ENCODE measurements at regions not wholly inside any gene's neighbourhood (a gene's known extent, or its start where the extent isn't known, plus 50 kb on each side); places are given as distances from the start of the nearest gene placed in this dataset.

DNA sequence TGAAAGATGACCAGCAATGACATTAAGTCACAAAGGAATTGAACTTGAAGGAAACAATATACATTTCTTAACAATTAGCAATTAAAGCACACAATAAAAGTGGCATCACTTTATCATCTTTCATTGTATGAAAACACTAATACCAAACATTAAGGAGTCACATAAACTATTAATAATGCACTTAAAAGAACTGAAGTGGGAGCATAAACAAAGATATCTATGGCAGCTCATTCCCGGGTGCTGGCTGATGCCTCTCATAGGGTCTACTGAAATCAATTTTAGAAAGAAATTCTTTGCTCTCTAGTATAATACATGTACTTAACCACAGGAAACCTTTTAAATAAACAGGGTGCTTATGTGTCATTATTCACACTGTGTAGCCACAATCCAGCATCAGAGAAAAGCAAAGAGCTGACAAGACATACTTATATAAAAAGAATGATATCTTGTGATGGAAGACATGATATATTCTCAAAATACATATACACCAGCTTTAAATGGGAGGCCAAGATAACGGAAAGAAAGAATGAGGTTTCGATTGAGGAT is 1207.8 kb downstream of the EFNB2 start:
- no peaks in the 10 kb centered on the region for H3K9me3 ChIP-seq
- no peak overlapping the region for H3K27ac ChIP-seq
- WGBS (ENCODE audit: insufficient coverage, low coverage, low lambda C conversion rate, missing lambda C conversion rate): 38% methylated on average over 3 of the region's 3 CpGs
- intact Hi-C loops (cut with DNase I): no loop called here
- DNase-seq (no peak), ATAC-seq (no peak)
- no peak for TF ChIP-seq POLR2A (IDR thresholded peaks at IDR 0.05)
- TF ChIP-seq, protein P1, sequence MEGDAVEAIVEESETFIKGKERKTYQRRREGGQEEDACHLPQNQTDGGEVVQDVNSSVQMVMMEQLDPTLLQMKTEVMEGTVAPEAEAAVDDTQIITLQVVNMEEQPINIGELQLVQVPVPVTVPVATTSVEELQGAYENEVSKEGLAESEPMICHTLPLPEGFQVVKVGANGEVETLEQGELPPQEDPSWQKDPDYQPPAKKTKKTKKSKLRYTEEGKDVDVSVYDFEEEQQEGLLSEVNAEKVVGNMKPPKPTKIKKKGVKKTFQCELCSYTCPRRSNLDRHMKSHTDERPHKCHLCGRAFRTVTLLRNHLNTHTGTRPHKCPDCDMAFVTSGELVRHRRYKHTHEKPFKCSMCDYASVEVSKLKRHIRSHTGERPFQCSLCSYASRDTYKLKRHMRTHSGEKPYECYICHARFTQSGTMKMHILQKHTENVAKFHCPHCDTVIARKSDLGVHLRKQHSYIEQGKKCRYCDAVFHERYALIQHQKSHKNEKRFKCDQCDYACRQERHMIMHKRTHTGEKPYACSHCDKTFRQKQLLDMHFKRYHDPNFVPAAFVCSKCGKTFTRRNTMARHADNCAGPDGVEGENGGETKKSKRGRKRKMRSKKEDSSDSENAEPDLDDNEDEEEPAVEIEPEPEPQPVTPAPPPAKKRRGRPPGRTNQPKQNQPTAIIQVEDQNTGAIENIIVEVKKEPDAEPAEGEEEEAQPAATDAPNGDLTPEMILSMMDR (IDR thresholded peaks at IDR 0.05): no peak
- no peaks in the 10 kb centered on the region for H3K27me3 ChIP-seq
- no peaks in the 10 kb centered on the region for H3K4me1 ChIP-seq
- no peak overlapping the region for H3K4me3 ChIP-seq
- no peaks in the 10 kb centered on the region for H3K36me3 ChIP-seq

GRCh38 chr13:105319875-105320274 is 1215.6 kb downstream of the EFNB2 start:
- ATAC-seq (no peak), DNase-seq (no peak)
- no peaks in the 10 kb centered on the region for H3K27me3 ChIP-seq
- intact Hi-C loops (cut with DNase I): no loop called here
- no peak for TF ChIP-seq POLR2A (IDR thresholded peaks at IDR 0.05)
- TF ChIP-seq, protein P1 (IDR thresholded peaks at IDR 0.05): no peak
- H3K36me3 ChIP-seq: no peaks in the 10 kb centered on the region
- 53% methylated on average over 6 of the region's 6 CpGs for WGBS (ENCODE audit: insufficient coverage, low coverage, low lambda C conversion rate, missing lambda C conversion rate)
- no peaks in the 10 kb centered on the region for H3K9me3 ChIP-seq
- H3K4me3 ChIP-seq: no peak overlapping the region
- H3K4me1 ChIP-seq: no peaks in the 10 kb centered on the region
- no peak overlapping the region for H3K27ac ChIP-seq

- Histone ChIP-seq H3K36me3 (no peaks in the 10 kb centered on the region), H3K27ac (no peak overlapping the region), H3K4me3 (no peak overlapping the region), H3K9me3 (no peaks in the 10 kb centered on the region), H3K4me1 (no peaks in the 10 kb centered on the region), H3K27me3 (no peaks in the 10 kb centered on the region)
- TF ChIP-seq POLR2A (IDR thresholded peaks at IDR 0.05): no peak
- TF ChIP-seq, protein P1 (IDR thresholded peaks at IDR 0.05): no peak
- DNase-seq (no peak), ATAC-seq (no peak)
- 32% methylated on average over 4 of the region's 4 CpGs for WGBS (ENCODE audit: insufficient coverage, low coverage, low lambda C conversion rate, missing lambda C conversion rate)
- intact Hi-C loops (cut with DNase I): no loop called here
Observed at GRCh38 chr13:105316731-105317130, 1218.7 kb downstream of the EFNB2 start.

- no peak for ATAC-seq
- H3K4me1 ChIP-seq: no peaks in the 10 kb centered on the region
- no peak overlapping the region for H3K27ac ChIP-seq
- intact Hi-C loops (cut with DNase I): no loop called here
- WGBS (ENCODE audit: insufficient coverage, low coverage, low lambda C conversion rate, missing lambda C conversion rate): 28% methylated on average over 2 of the region's 2 CpGs
- no peak overlapping the region for H3K4me3 ChIP-seq
- TF ChIP-seq POLR2A (IDR thresholded peaks at IDR 0.05): no peak
- TF ChIP-seq, protein P1 (IDR thresholded peaks at IDR 0.05): no peak
- no peaks in the 10 kb centered on the region for H3K36me3 ChIP-seq
- no peaks in the 10 kb centered on the region for H3K9me3 ChIP-seq
- no peak for DNase-seq
- no peaks in the 10 kb centered on the region for H3K27me3 ChIP-seq
Observed at GRCh38 chr13:105312906-105313305, 1222.6 kb downstream of the EFNB2 start.

- TF ChIP-seq, protein P1 (IDR thresholded peaks at IDR 0.05): no peak
- TF ChIP-seq POLR2A (IDR thresholded peaks at IDR 0.05): no peak
Observed at GRCh38 chr13:105311094-105311493, 1224.4 kb downstream of the EFNB2 start.

More at GRCh38 chr13:105311094-105311493, 1224.4 kb downstream of the EFNB2 start:
- H3K4me3 ChIP-seq: no peak overlapping the region
- no peaks in the 10 kb centered on the region for H3K27me3 ChIP-seq
- no peak for ATAC-seq
- H3K4me1 ChIP-seq: no peaks in the 10 kb centered on the region
- DNase-seq: no peak
- intact Hi-C loops (cut with DNase I): no loop called here
- H3K36me3 ChIP-seq: no peaks in the 10 kb centered on the region
- WGBS (ENCODE audit: insufficient coverage, low coverage, low lambda C conversion rate, missing lambda C conversion rate): 53% methylated on average over 4 of the region's 4 CpGs
- no peak overlapping the region for H3K27ac ChIP-seq
- no peaks in the 10 kb centered on the region for H3K9me3 ChIP-seq

Data from right lobe of liver (tissue), 6 donors.